Spleen (tissue), 11 donors: ENCODE measurements at regions not wholly inside any gene's neighbourhood (a gene's known extent, or its start where the extent isn't known, plus 50 kb on each side); places are given as distances from the start of the nearest gene placed in this dataset.

Experiments
- DNase-seq: peaks from one replicate; pipeline ENCODE4 v3.0.0-alpha.2; 2020
- H3K27ac ChIP-seq, 8 donors: fragments of 200-600 bp; sonication (generic) in 7 of 8; 1 replicate in 4 of 8; 2 replicates in 4 of 8; pipeline versions ENCODE4 v1.5.0 to v1.8.0; 2016 to 2021; ENCODE audit warnings: inconsistent platforms in 4 of 8, mild to moderate bottlenecking in 4 of 8, moderate library complexity in 1 of 8
- H3K27me3 ChIP-seq, 7 donors: fragments of 200-600 bp; sonication (generic) in 6 of 7; replicated peaks in 1 of 7; 1 replicate in 4 of 7; 2 replicates in 3 of 7; pipeline versions ENCODE4 v1.5.0 to v1.8.0; 2016 to 2021; ENCODE audit warnings: inconsistent platforms in 3 of 7, mild to moderate bottlenecking in 1 of 7
- H3K36me3 ChIP-seq, 6 donors: fragments of 200-600 bp; sonication (generic) in 5 of 6; 1 replicate in 4 of 6; 2 replicates in 2 of 6; pipeline versions ENCODE4 v1.5.0 to v1.8.0; 2016 to 2021; ENCODE audit warnings: inconsistent platforms in 2 of 6
- H3K4me1 ChIP-seq, 6 donors: fragments of 200-600 bp; sonication (generic) in 5 of 6; 1 replicate in 3 of 6; 2 replicates in 3 of 6; pipeline versions ENCODE4 v1.5.0 to v1.8.0; 2016 to 2021; ENCODE audit warnings: inconsistent platforms in 3 of 6
- H3K4me3 ChIP-seq, 8 donors: fragments of 200-600 bp; sonication (generic) in 7 of 8; 1 replicate in 4 of 8; 2 replicates in 4 of 8; pipeline versions ENCODE4 v1.5.0 to v1.8.0; 2016 to 2021; ENCODE audit warnings: inconsistent platforms in 4 of 8, mild to moderate bottlenecking in 4 of 8, moderate library complexity in 2 of 8
- H3K9me3 ChIP-seq, 8 donors: fragments of 200-600 bp; sonication (generic) in 7 of 8; 1 replicate in 4 of 8; 2 replicates in 4 of 8; pipeline versions ENCODE4 v1.5.0 to v1.8.0; 2016 to 2021; ENCODE audit warnings: inconsistent platforms in 4 of 8
- POLR2A ChIP-seq, 3 donors: fragments of 450-650 bp; IDR thresholded peaks; one replicate each; pipeline ENCODE4 v1.5.1; 2017; ENCODE audit warnings: antibody characterized with exemption in 3 of 3, mild to moderate bottlenecking in 1 of 3
- POLR2AphosphoS5 ChIP-seq, 3 donors: sonication (generic); formaldehyde crosslinking; IDR thresholded peaks; one replicate each; pipeline ENCODE4 v1.5.1; 2017; ENCODE audit warnings: antibody characterized with exemption in 3 of 3
- WGBS, 5 donors: extraction: QIAGEN DNeasy Blood & Tissue Kit in 3 of 5; methylation state at CpG; one replicate each; pipeline versions ENCODE4 v1.1.5 to v1.1.7; 2013 to 2018; 5-methylcytosine and 5-hydroxymethylcytosine counted together
- intact Hi-C: fragments of 100-400 bp; cut with DNase I; formaldehyde crosslinking; loops from one replicate; pipeline ENCODE4 v1.15.0; 2023; ENCODE audit warnings: low total_unique reads
- TF ChIP-seq, protein P1 (sequence below), 11 experiments: fragments of 200-600 bp in 7 of 11; fragments of 450-650 bp in 4 of 11; sonication (generic) in 4 of 11; IDR thresholded peaks in 8 of 11; conservative IDR thresholded peaks in 3 of 11; 1 replicate in 7 of 11; 2 replicates in 4 of 11; pipeline versions ENCODE4 v1.4.0 to v1.8.0; 2016 to 2021; ENCODE audit warnings: antibody characterized with exemption in 11 of 11, inconsistent platforms in 4 of 11, mild to moderate bottlenecking in 1 of 11
- donor health status: healthy with polysubstance abuse.
- donor health status: DM: no; HTN: no; CAD: no; lungs with moderate emphysema.
- donor health status: DM: no; HTN: no; CAD: no.
- donor health status: Bipolar disorder and iron deficiency.
- donor health status: healthy.
- donor health status: DM: no; HTN: no; CAD: no.
- donor health status: DM: yes; HTN: yes; CAD: no.

DNA sequence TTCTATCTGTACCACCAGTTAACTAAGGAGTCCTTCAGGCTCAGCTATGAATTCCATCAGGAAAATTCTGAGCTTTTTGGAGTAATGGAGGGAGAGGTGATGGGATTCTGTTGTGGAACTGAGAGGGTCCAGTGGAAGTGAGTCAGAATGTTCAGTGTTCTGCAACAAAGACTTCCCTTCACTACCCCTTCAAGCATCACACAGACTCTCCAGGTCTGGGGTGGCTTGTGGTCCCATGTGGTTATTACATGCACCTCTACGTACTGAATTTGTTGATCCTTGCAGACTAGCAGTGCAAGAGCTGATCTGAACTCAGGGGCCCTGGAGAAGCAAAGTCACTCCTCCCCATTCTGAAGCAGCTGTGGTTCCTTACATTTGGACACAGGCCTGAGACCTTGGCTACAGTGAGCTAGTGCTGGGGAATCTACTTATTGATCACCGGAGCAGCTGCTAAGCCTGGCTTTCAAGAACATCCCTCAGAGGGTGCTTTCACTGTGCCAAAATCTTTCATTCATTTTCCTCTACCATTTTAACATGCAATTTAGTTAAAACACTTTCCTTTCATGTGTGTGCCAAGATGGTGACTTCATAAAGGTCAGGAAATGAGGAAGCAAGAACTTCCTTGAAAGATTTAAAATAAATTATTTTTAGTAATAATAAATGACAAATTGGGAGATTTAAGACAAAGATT lies 75.0 kb upstream of the TNC start:
- WGBS, 5 donors: 47 to 89% (median 60%) methylated on average over 2 of the region's 2 CpGs

DNA sequence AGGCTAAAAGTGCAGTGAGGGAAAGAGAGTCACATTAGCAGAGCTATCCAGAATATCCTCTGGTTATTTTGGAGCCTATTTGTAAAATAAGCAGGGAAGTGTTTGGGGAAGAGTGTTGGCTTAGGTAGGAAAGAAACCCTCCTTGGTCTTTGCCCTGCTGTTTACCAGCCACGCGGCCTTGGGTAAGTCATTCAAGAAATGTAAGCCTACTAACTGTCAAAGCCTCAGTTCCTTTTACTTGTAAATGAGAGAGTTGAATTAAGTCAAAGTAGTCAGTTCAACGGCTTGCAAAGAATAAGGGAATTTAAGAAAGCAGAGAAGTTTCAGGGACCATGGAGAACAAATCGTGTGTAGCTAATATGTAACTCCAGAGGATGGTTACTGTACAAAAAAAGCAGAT lies 75.8 kb upstream of the TNC start:
- no peak overlapping the region for H3K4me3 ChIP-seq
- 83 to 94% (median 89%) methylated on average over 4 of the region's 4 CpGs for WGBS, 5 donors
- peaks cover 17 to 31% (median 21%) of the 10 kb centered on the region in 6 donors for H3K4me1 ChIP-seq
- intact Hi-C loops: no loop called here
- no peaks in the 10 kb centered on the region for H3K27me3 ChIP-seq
- DNase-seq: no peak
- H3K36me3 ChIP-seq: no peaks in the 10 kb centered on the region
- no peak overlapping the region for H3K27ac ChIP-seq
- H3K9me3 ChIP-seq: peaks cover 0 to 9% (median 2%) of the 10 kb centered on the region in 8 donors
- no peak for TF ChIP-seq POLR2A (IDR thresholded peaks at IDR 0.05)
- TF ChIP-seq, protein P1, sequence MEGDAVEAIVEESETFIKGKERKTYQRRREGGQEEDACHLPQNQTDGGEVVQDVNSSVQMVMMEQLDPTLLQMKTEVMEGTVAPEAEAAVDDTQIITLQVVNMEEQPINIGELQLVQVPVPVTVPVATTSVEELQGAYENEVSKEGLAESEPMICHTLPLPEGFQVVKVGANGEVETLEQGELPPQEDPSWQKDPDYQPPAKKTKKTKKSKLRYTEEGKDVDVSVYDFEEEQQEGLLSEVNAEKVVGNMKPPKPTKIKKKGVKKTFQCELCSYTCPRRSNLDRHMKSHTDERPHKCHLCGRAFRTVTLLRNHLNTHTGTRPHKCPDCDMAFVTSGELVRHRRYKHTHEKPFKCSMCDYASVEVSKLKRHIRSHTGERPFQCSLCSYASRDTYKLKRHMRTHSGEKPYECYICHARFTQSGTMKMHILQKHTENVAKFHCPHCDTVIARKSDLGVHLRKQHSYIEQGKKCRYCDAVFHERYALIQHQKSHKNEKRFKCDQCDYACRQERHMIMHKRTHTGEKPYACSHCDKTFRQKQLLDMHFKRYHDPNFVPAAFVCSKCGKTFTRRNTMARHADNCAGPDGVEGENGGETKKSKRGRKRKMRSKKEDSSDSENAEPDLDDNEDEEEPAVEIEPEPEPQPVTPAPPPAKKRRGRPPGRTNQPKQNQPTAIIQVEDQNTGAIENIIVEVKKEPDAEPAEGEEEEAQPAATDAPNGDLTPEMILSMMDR (IDR thresholded peaks at IDR 0.05 in 8 of 11, conservative IDR thresholded peaks at IDR 0.05 in 3 of 11): no peak
- TF ChIP-seq POLR2AphosphoS5 (IDR thresholded peaks at IDR 0.05): no peak

More for the DNA sequence above, 75.0 kb upstream of the TNC start:
- DNase-seq: no peak
- intact Hi-C loops: no loop called here
- peaks cover 0 to 9% (median 2%) of the 10 kb centered on the region in 8 donors for H3K9me3 ChIP-seq
- no peaks in the 10 kb centered on the region for H3K27me3 ChIP-seq
- H3K4me3 ChIP-seq: no peak overlapping the region
- H3K27ac ChIP-seq: peak overlapping the region in 4 of 8 donors; percentile 24 to 53 (median 39)
- TF ChIP-seq, protein P1 (IDR thresholded peaks at IDR 0.05 in 8 of 11, conservative IDR thresholded peaks at IDR 0.05 in 3 of 11): no peak
- TF ChIP-seq POLR2AphosphoS5 (IDR thresholded peaks at IDR 0.05): no peak
- TF ChIP-seq POLR2A (IDR thresholded peaks at IDR 0.05): no peak
- no peaks in the 10 kb centered on the region for H3K36me3 ChIP-seq
- peaks cover 17 to 28% (median 21%) of the 10 kb centered on the region in 6 donors for H3K4me1 ChIP-seq

DNA sequence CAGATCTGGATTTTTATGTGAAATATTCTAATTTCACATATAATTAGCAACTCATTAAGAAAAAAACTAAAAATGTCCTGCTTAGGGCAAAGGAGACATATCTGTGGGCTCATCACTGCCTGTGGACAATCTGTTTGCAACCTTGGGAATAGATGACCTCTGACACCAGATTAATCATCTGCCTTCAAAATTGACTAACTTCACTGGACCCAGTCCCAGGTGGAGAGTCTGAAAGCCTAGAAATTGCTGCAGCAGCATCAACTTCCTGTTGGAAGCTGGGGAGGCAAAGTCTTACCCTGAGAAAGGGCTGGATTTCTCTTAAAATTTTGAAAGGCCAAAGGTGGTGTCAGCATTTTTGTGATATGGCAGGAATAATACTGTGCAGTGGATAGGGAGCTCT lies 76.3 kb upstream of the TNC start:
- Histone ChIP-seq H3K27ac (no peak overlapping the region), H3K4me1 (peaks cover 17 to 31% (median 21%) of the 10 kb centered on the region in 6 donors), H3K36me3 (no peaks in the 10 kb centered on the region), H3K4me3 (no peak overlapping the region), H3K27me3 (no peaks in the 10 kb centered on the region), H3K9me3 (peaks cover 0 to 9% (median 2%) of the 10 kb centered on the region in 8 donors)
- DNase-seq: no peak
- intact Hi-C loops: no loop called here
- TF ChIP-seq POLR2A (IDR thresholded peaks at IDR 0.05) (no peak), POLR2AphosphoS5 (IDR thresholded peaks at IDR 0.05) (no peak)
- TF ChIP-seq, protein P1 (IDR thresholded peaks at IDR 0.05 in 8 of 11, conservative IDR thresholded peaks at IDR 0.05 in 3 of 11): no peak

DNA sequence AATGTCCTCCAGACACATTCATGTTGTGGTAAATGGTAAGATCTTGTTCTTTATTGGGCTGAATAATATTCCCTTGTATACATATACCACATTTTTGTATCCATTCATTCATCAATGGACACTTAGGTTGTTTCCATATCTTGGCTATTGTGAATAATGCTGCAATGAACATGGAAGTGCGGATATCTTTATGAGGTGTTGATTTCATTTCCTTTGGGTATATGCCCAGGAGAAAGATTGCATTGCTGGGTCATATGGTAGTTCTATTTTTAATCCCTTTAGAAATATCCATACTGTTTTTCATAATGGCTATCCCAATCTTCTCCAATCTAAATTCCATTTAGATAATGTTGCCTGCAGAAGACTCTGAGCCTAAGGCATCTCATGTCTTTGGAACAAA lies 78.0 kb upstream of the TNC start:
- DNase-seq: no peak
- 93 to 100% (median 95%) methylated on average over 1 of the region's 1 CpG for WGBS, 5 donors
- Histone ChIP-seq H3K4me3 (no peak overlapping the region), H3K36me3 (no peaks in the 10 kb centered on the region), H3K27me3 (no peaks in the 10 kb centered on the region), H3K4me1 (peaks cover 17 to 31% (median 21%) of the 10 kb centered on the region in 6 donors), H3K9me3 (peaks cover 0 to 5% (median under 1%) of the 10 kb centered on the region in 8 donors), H3K27ac (no peak overlapping the region)
- intact Hi-C loops: no loop called here
- no peak for TF ChIP-seq POLR2AphosphoS5 (IDR thresholded peaks at IDR 0.05)
- no peak for TF ChIP-seq POLR2A (IDR thresholded peaks at IDR 0.05)
